Sigmoid colon (tissue), 4 donors: ENCODE measurements at regions not wholly inside any gene's neighbourhood (a gene's known extent, or its start where the extent isn't known, plus 50 kb on each side); places are given as distances from the start of the nearest gene placed in this dataset.

ENCODE experiments used
- POLR2A ChIP-seq, 2 donors: fragments of 450-650 bp; IDR thresholded peaks; one replicate each; pipeline ENCODE4 v1.6.1; 2016; ENCODE audit warnings: antibody characterized with exemption in 2 of 2, mild to moderate bottlenecking in 2 of 2, moderate library complexity in 2 of 2
- POLR2AphosphoS5 ChIP-seq, 4 donors: sonication (generic); formaldehyde crosslinking; IDR thresholded peaks; one replicate each; pipeline ENCODE4 v1.6.1; 2017; ENCODE audit warnings: antibody characterized with exemption in 4 of 4
- TF ChIP-seq, protein P1 (sequence below), 4 experiments: fragments of 450-650 bp in 3 of 4; fragments of 200-600 bp in 1 of 4; IDR thresholded peaks; one replicate each; pipeline ENCODE4 v1.5.1; 2016 to 2019; ENCODE audit warnings: antibody characterized with exemption in 4 of 4, mild to moderate bottlenecking in 3 of 4, moderate library complexity in 2 of 4

DNA sequence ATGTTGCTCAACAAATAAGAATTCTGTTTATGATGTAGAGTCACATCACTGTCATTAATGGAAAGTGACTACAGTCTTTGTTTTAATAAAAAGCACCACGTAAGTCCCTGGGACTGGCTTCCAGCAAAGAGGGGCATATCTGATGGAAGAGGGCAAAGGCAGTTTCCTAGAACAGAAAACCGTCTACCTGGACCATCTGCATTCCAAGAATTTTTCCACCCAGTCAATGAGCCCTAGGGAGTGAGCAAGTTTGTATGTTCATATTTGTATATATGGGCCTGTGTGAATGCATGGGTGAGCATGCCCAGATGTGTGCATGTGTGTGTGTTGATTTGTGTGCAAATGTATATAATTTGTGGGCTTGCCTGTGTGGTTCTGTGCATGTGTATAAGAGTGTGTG, 156.8 kb upstream of the SEMA6A start:
- TF ChIP-seq POLR2A (IDR thresholded peaks at IDR 0.05) (no peak), POLR2AphosphoS5 (IDR thresholded peaks at IDR 0.05) (no peak)
- TF ChIP-seq, protein P1, sequence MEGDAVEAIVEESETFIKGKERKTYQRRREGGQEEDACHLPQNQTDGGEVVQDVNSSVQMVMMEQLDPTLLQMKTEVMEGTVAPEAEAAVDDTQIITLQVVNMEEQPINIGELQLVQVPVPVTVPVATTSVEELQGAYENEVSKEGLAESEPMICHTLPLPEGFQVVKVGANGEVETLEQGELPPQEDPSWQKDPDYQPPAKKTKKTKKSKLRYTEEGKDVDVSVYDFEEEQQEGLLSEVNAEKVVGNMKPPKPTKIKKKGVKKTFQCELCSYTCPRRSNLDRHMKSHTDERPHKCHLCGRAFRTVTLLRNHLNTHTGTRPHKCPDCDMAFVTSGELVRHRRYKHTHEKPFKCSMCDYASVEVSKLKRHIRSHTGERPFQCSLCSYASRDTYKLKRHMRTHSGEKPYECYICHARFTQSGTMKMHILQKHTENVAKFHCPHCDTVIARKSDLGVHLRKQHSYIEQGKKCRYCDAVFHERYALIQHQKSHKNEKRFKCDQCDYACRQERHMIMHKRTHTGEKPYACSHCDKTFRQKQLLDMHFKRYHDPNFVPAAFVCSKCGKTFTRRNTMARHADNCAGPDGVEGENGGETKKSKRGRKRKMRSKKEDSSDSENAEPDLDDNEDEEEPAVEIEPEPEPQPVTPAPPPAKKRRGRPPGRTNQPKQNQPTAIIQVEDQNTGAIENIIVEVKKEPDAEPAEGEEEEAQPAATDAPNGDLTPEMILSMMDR (IDR thresholded peaks at IDR 0.05) = no peak
